GM12878 (cell line): ENCODE measurements at regions not wholly inside any gene's neighbourhood (a gene's known extent, or its start where the extent isn't known, plus 50 kb on each side); places are given as distances from the start of the nearest gene placed in this dataset.

ENCODE experiments used
- ATAC-seq: fragments of 200-7000 bp; cut with Tn5 transposase; 3 replicates; pipeline ENCODE4 v1.9.1; 2020; ENCODE audit warnings: mild to moderate bottlenecking, moderate library complexity
- BruUV-seq: library from RNA; stranded (reverse); fragments of 400-500 nt; replicated peaks from 2 replicates; lab custom pipeline; 2021; lab: Mats Ljungman, UMichigan
- CTCF ChIA-PET: fragments of 300-600 bp; sonication (Branson Sonifier 250); formaldehyde crosslinking; extraction: SDS; loops from one replicate; lab custom pipeline; 2021; ENCODE audit warnings: inconsistent platforms; lab: Yijun Ruan, JAX
- POLR2A ChIA-PET: fragments of 350-600 bp; formaldehyde crosslinking; extraction: SDS; loops from one replicate; lab custom pipeline; 2021; ENCODE audit warnings: inconsistent platforms; lab: Charles Lee
- RAD21 ChIA-PET: fragments of 300-600 bp; sonication (Branson Sonifier 250); formaldehyde crosslinking; loops from one replicate; lab custom pipeline; 2023; ENCODE audit warnings: antibody characterized with exemption; ENCODE audit not compliant: unreplicated experiment; lab: Charles Lee
- SMC1A ChIA-PET: fragments of 300-600 bp; sonication (Branson Sonifier 250); formaldehyde crosslinking; loops from one replicate; lab custom pipeline; 2023; ENCODE audit not compliant: unreplicated experiment, uncharacterized antibody; lab: Charles Lee
- DNase-seq: peaks from one replicate; pipeline ENCODE4 v3.0.0-alpha.2; 2011; ENCODE audit warnings: low read depth, low spot score
- FAIRE-seq: peaks from 3 replicates; lab custom pipeline; 2011; peaks lifted over from hg19 to GRCh38; lab: Jason Lieb, UNC
- H2AFZ ChIP-seq: 2 replicates; pipeline ENCODE4 v1.6.0; 2011; ENCODE audit warnings: low read depth, low read length, control low read depth; ENCODE audit not compliant: control insufficient read depth
- H3K27ac ChIP-seq: 2 replicates; pipeline ENCODE4 v1.5.1; 2011; ENCODE audit warnings: control low read depth; ENCODE audit not compliant: control insufficient read depth, insufficient read depth
- H3K27me3 ChIP-seq, 2 experiments: replicated peaks in 1 of 2; 2 replicates each; pipeline versions ENCODE4 v1.6.0 to v1.6.1; 2011; ENCODE audit warnings: low read length in 1 of 2; ENCODE audit not compliant: control insufficient read depth in 2 of 2, insufficient read depth in 2 of 2
- H3K36me3 ChIP-seq, 2 experiments: 2 replicates each; pipeline ENCODE4 v1.5.1; 2011; ENCODE audit warnings: low read length in 1 of 2; ENCODE audit not compliant: control insufficient read depth in 2 of 2, insufficient read depth in 2 of 2
- H3K4me1 ChIP-seq: 2 replicates; pipeline ENCODE4 v1.6.1; 2011; ENCODE audit warnings: mild to moderate bottlenecking, low read length, moderate library complexity, mixed read lengths; ENCODE audit not compliant: control insufficient read depth, insufficient read depth
- H3K4me2 ChIP-seq: 2 replicates; pipeline ENCODE4 v1.6.0; 2011; ENCODE audit warnings: control low read depth; ENCODE audit not compliant: control insufficient read depth, insufficient read depth
- H3K4me3 ChIP-seq: fragments of 200-600 bp; sonication (generic); 2 replicates; pipeline ENCODE4 v1.5.1; 2016
- H3K79me2 ChIP-seq: 2 replicates; pipeline ENCODE4 v1.6.0; 2011; ENCODE audit warnings: low read length; ENCODE audit not compliant: control insufficient read depth, insufficient read depth
- H3K9ac ChIP-seq: 2 replicates; pipeline ENCODE4 v1.8.0; 2011; ENCODE audit warnings: low read length, control low read depth, mixed read lengths; ENCODE audit not compliant: control insufficient read depth, insufficient read depth
- H3K9me3 ChIP-seq: replicated peaks from 3 replicates; pipeline ENCODE4 v1.5.1; 2011; ENCODE audit warnings: mild to moderate bottlenecking, low read length; ENCODE audit not compliant: control insufficient read depth, insufficient read depth
- H4K20me1 ChIP-seq: 2 replicates; pipeline ENCODE4 v1.6.0; 2011; ENCODE audit not compliant: control insufficient read depth, insufficient read depth
- E2F8 ChIP-seq: fragments of 450-650 bp; IDR thresholded peaks from 2 replicates; pipeline ENCODE4 v1.6.1; 2018; ENCODE audit warnings: mild to moderate bottlenecking, low read depth, moderate library complexity; ENCODE audit not compliant: partially characterized antibody
- HCFC1 ChIP-seq: fragments of 150-350 bp; IDR thresholded peaks from 2 replicates; pipeline ENCODE4 v1.6.1; 2014; ENCODE audit warnings: low read length
- PAX5 ChIP-seq: IDR thresholded peaks from 2 replicates; pipeline ENCODE4 v1.6.1; 2011; ENCODE audit warnings: low read depth, low read length, borderline replicate concordance
- RFX5 ChIP-seq: IDR thresholded peaks from 2 replicates; pipeline ENCODE4 v1.6.1; 2011; ENCODE audit warnings: low read depth, low read length, improper control_type of control experiment
- WGBS: methylation state at CpG from one replicate; pipeline ENCODE4 v1.1.6; 2016; ENCODE audit warnings: low lambda C conversion rate; ENCODE audit not compliant: insufficient replicate concordance, insufficient coverage; ENCODE audit errors: missing lambda C conversion rate; 5-methylcytosine and 5-hydroxymethylcytosine counted together
- in situ Hi-C: fragments of 300-500 bp; cut with MboI; formaldehyde crosslinking; loops from 9 replicates; pipeline ENCODE4 v1.14.3; 2018; ENCODE audit warnings: mixed read lengths
- intact Hi-C: fragments of 100-400 bp; cut with micrococcal nuclease; formaldehyde crosslinking; loops from one replicate; pipeline ENCODE4 v1.14.2; 2022; ENCODE audit not compliant: unreplicated experiment

GRCh38 chr6:27539551-27539950 lies 66.6 kb upstream of the ZNF184 start:
- Histone ChIP-seq H4K20me1 (no peaks in the 10 kb centered on the region), H3K36me3 (no peaks in the 10 kb centered on the region), H3K27ac (no peak overlapping the region), H3K4me2 (no peak overlapping the region), H3K4me3 (no peak overlapping the region), H3K9me3 (peaks cover 6% of the 10 kb centered on the region; the same call in 2 of the 3 replicates), H3K27me3 (no peaks in the 10 kb centered on the region), H3K9ac (no peak overlapping the region), H3K4me1 (no peaks in the 10 kb centered on the region), H3K79me2 (no peaks in the 10 kb centered on the region), H2AFZ (no peak overlapping the region)
- no TSS peak for BruUV-seq
- ChIA-PET CTCF (no interaction called here), RAD21 (no interaction called here), SMC1A (interaction anchor here (0.6 kb wide), 1 partner anchor 52 kb away, joined by 3 read pairs; no protein-coding TSS in a partner anchor), POLR2A (no interaction called here)
- no peak for ATAC-seq
- 73% methylated on average over 13 of the region's 13 CpGs for WGBS
- no peak for DNase-seq
- TF ChIP-seq HCFC1 (no peak), PAX5 (no peak), E2F8 (no peak), RFX5 (no peak)
- in situ Hi-C loops (no loop called here), intact Hi-C loops (no loop called here)
- no peak for FAIRE-seq
